Heart left ventricle (tissue), 16 donors: ENCODE measurements at regions not wholly inside any gene's neighbourhood (a gene's known extent, or its start where the extent isn't known, plus 50 kb on each side); places are given as distances from the start of the nearest gene placed in this dataset.

Experiments
- ATAC-seq, 4 donors: fragments of 200-7000 bp; cut with Tn5 transposase; one replicate each; pipeline ENCODE4 v1.9.1; 2020 to 2022; ENCODE audit warnings: moderate library complexity in 4 of 4, mild to moderate bottlenecking in 3 of 4, moderate number of reproducible peaks in 1 of 4
- DNase-seq, 5 donors: peaks; one replicate each; pipeline ENCODE4 v3.0.0-alpha.2; 2020
- H3K27ac ChIP-seq, 12 donors: fragments of 200-600 bp; sonication (generic) in 4 of 12; one replicate each; pipeline versions ENCODE4 v1.5.0 to v1.8.0; 2016 to 2022; ENCODE audit warnings: mild to moderate bottlenecking in 2 of 12
- H3K27me3 ChIP-seq, 9 donors: fragments of 200-600 bp; sonication (generic) in 2 of 9; one replicate each; pipeline versions ENCODE4 v1.5.1 to v1.8.0; 2016 to 2022; ENCODE audit warnings: mild to moderate bottlenecking in 3 of 9
- H3K36me3 ChIP-seq, 9 donors: fragments of 200-600 bp; sonication (generic) in 2 of 9; one replicate each; pipeline versions ENCODE4 v1.5.0 to v1.8.0; 2018 to 2022; ENCODE audit warnings: mild to moderate bottlenecking in 2 of 9
- H3K4me1 ChIP-seq, 12 donors: fragments of 200-600 bp; sonication (generic) in 4 of 12; one replicate each; pipeline versions ENCODE4 v1.5.0 to v1.8.0; 2016 to 2022; ENCODE audit warnings: mild to moderate bottlenecking in 3 of 12
- H3K4me3 ChIP-seq, 12 donors: fragments of 200-600 bp; sonication (generic) in 4 of 12; one replicate each; pipeline versions ENCODE4 v1.5.0 to v1.8.0; 2017 to 2022; ENCODE audit warnings: mild to moderate bottlenecking in 9 of 12, moderate library complexity in 4 of 12
- H3K9me3 ChIP-seq, 12 donors: fragments of 200-600 bp; sonication (generic) in 4 of 12; one replicate each; pipeline versions ENCODE4 v1.5.0 to v1.8.0; 2016 to 2022; ENCODE audit warnings: mild to moderate bottlenecking in 1 of 12
- POLR2A ChIP-seq, 2 donors: fragments of 450-650 bp; IDR thresholded peaks; one replicate each; pipeline ENCODE4 v1.6.1; 2017; ENCODE audit warnings: antibody characterized with exemption in 2 of 2, mild to moderate bottlenecking in 2 of 2, moderate library complexity in 2 of 2
- WGBS, 4 donors: extraction: QIAGEN DNeasy Blood & Tissue Kit in 2 of 4; methylation state at CpG; one replicate each; pipeline versions ENCODE4 v1.1.5 to v1.1.7; 2013 to 2018; 5-methylcytosine and 5-hydroxymethylcytosine counted together
- intact Hi-C, 10 donors: fragments of 100-400 bp; cut with DNase I; formaldehyde crosslinking; loops; one replicate each; pipeline versions ENCODE4 v1.11.1 to v1.14.2; 2022
- TF ChIP-seq, protein P1 (sequence below), 12 donors: fragments of 200-600 bp; sonication (generic) in 4 of 12; IDR thresholded peaks; one replicate each; pipeline versions ENCODE4 v1.5.0 to v1.8.0; 2018 to 2022; ENCODE audit warnings: antibody characterized with exemption in 12 of 12, mild to moderate bottlenecking in 5 of 12
- donor health status: ischemic (EF 13 %, LVEDD 7.1; RV severe dilation, severe dysfunction).
- donor health status: healthy with polysubstance abuse.
- donor health status: DM: no; HTN: yes; CAD: no.
- donor health status: DM: no; HTN: no; CAD: no.
- donor health status: ischemic (EF 25% LVEDD 6.9; RV normal size, moderate dysfunction).
- donor health status: ischemic (EF 25% LVEDD 5.7; RV mildly dilated, moderate dysfunction).
- donor health status: healthy.
- donor health status: DM: yes; HTN: yes; CAD: no.
- donor health status: ischemic (EF 35%, LVEDD 5.7; RV mildly dilated, moderate dysfunction).
- donor health status: nonischemic (EF 11% LVEDD 7.7; RV severe dilation, severe dysfunction).
- donor health status: DM: yes; HTN: yes; CAD: no.
- donor health status: PGD.
- donor health status: ischemic (EF 29% LVEDD 5.4; RV normal size, mild dysfunction).
- donor health status: nonischemic (EF 23%, LVEDD 6.1; RV moderate dilation, normal function).

DNA sequence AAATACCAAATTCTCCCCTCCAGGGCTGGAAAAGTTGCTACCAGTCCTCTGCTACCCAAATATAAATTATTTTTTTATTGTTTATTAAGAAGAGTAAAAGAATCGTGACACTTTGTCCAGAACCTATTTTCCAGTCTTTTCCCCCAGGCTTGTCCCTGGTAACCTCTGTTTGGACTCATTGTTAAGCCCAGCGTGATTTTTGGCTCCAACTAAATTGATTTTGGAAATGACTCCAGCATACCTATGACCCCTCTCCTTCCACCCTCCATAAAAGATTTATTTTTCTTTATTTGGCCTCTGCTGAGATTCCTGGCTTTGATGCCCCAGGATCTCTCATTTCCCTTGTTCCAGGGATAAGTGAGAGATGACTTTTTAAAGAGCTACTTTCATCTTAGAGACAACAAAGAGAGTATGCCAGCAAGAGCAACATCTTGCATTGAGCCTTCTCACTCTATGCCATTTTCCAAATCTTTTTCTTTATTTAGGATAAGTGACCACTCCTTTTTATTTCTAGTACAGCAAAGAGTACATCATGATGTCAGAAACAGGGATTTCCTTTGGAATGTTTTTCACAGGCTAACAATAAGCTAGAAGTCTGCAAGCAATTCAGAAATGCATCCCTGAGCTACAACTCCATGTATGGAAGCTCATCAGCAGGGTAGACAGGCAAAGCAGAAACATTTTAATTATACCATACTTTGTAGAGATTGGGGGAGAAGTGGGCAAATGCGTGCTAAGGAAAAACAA lies 75.8 kb downstream of the DAD1 start:
- H3K4me1 ChIP-seq = peaks cover 0 to 68% (median 35%) of the 10 kb centered on the region in 12 donors
- ATAC-seq = peak; percentile 10 to 51 (median 36)

DNA sequence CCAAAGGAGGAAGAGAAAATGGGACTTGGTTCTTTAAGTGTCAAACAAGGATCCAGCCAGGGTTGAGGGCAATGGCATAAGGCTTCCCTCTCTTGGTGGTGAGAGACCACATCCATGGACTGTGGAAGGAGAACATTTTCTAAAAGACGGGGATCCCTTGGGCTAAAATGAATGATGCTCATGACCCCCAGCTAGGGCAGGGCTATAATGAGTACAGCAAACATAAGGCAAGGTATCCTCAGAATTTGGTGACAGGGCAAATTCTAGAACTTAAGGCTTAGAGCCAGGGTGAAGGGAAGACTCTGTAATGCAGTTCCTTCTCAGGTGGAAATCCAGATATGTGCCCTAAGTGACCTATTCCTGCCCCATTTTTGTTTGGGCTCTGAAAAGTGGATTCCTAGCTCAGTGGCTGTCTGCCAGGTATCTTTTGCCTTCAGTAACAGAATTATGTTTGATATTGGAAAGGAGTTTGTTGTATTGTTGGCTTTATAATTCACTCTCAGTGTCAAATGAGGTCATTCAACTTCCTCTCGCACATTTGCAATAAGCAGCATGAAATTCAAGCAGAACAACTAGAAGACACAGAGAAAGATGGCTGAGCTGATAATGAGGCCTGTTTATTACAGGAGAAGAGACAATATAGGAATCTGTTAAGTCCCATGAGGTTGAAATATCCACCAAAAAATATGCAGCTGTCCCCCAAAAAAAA lies 76.8 kb downstream of the DAD1 start:
- peak overlapping the region in 1 of 12 donors; percentile 7 for H3K4me3 ChIP-seq
- no peaks in the 10 kb centered on the region for H3K36me3 ChIP-seq
- no peak for TF ChIP-seq POLR2A (IDR thresholded peaks at IDR 0.05)
- TF ChIP-seq, protein P1, sequence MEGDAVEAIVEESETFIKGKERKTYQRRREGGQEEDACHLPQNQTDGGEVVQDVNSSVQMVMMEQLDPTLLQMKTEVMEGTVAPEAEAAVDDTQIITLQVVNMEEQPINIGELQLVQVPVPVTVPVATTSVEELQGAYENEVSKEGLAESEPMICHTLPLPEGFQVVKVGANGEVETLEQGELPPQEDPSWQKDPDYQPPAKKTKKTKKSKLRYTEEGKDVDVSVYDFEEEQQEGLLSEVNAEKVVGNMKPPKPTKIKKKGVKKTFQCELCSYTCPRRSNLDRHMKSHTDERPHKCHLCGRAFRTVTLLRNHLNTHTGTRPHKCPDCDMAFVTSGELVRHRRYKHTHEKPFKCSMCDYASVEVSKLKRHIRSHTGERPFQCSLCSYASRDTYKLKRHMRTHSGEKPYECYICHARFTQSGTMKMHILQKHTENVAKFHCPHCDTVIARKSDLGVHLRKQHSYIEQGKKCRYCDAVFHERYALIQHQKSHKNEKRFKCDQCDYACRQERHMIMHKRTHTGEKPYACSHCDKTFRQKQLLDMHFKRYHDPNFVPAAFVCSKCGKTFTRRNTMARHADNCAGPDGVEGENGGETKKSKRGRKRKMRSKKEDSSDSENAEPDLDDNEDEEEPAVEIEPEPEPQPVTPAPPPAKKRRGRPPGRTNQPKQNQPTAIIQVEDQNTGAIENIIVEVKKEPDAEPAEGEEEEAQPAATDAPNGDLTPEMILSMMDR (IDR thresholded peaks at IDR 0.05) = no peak
- 66 to 74% (median 68%) methylated on average over 2 of the region's 2 CpGs for WGBS, 4 donors
- H3K27me3 ChIP-seq = no peaks in the 10 kb centered on the region
- ATAC-seq = no peak
- peak overlapping the region; percentile 64 to 80 (median 73) for H3K27ac ChIP-seq
- H3K4me1 ChIP-seq = peaks cover 0 to 68% (median 35%) of the 10 kb centered on the region in 12 donors
- no peaks in the 10 kb centered on the region for H3K9me3 ChIP-seq
- DNase-seq = no peak
- intact Hi-C loops = loop anchor here in 3 of 10 donors (2.0 to 5.0 kb wide), 3 partner anchors 31 to 40 kb away; no protein-coding TSS in a partner anchor

More for the DNA sequence above, 75.8 kb downstream of the DAD1 start:
- no peak for TF ChIP-seq POLR2A (IDR thresholded peaks at IDR 0.05)
- TF ChIP-seq, protein P1 (IDR thresholded peaks at IDR 0.05) = no peak
- no peaks in the 10 kb centered on the region for H3K27me3 ChIP-seq
- H3K27ac ChIP-seq = peak overlapping the region; percentile 64 to 80 (median 73)
- 47 to 60% (median 58%) methylated on average over 3 of the region's 3 CpGs for WGBS, 4 donors
- no peaks in the 10 kb centered on the region for H3K36me3 ChIP-seq
- DNase-seq = no peak
- intact Hi-C loops = loop anchor here in 3 of 10 donors (2.0 to 5.0 kb wide), 3 partner anchors 32 to 41 kb away; no protein-coding TSS in a partner anchor
- no peaks in the 10 kb centered on the region for H3K9me3 ChIP-seq
- no peak overlapping the region for H3K4me3 ChIP-seq

DNA sequence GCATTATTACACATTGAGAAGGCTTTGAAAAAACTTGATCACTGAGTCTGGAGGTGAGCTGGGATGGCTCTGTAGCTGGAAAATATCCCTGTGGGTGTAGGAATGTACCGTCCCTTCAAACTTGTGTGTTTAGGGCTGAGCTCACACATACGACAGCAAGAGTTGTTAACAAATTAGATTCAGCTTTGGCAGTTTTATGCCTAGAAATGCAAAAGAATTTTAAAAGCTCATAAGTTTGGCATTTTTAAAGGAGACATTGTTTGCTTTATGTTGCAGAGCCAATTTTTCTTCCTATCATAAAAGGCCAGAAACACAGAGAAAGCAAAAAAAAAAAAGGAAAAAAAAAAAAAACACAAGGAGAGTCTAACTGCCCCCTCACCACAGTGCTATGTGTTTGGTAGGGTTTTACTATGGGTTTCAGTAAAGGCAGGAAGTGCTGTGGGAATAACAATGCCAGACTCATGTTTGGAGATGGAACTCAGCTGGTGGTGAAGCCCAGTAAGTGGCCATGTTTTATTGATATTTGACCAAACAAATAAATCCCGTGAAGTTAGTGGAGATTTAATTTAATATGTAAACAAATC lies 78.4 kb downstream of the DAD1 start:
- Histone ChIP-seq H3K36me3 (no peaks in the 10 kb centered on the region), H3K27ac (peak overlapping the region in 2 of 12 donors; percentile 44 to 47), H3K27me3 (no peaks in the 10 kb centered on the region), H3K9me3 (no peaks in the 10 kb centered on the region), H3K4me3 (peak overlapping the region in 1 of 12 donors; percentile 28), H3K4me1 (peaks cover 0 to 61% (median 33%) of the 10 kb centered on the region in 12 donors)
- 65 to 79% (median 72%) methylated on average over 3 of the region's 3 CpGs for WGBS, 4 donors
- DNase-seq (no peak), ATAC-seq (no peak)
- no peak for TF ChIP-seq POLR2A (IDR thresholded peaks at IDR 0.05)
- TF ChIP-seq, protein P1 (IDR thresholded peaks at IDR 0.05) = no peak
- intact Hi-C loops = loop anchor here in 2 of 10 donors (5.0 kb wide), 2 partner anchors 33 to 38 kb away; no protein-coding TSS in a partner anchor
